Left lung (tissue), 4 donors: ENCODE measurements at regions not wholly inside any gene's neighbourhood (a gene's known extent, or its start where the extent isn't known, plus 50 kb on each side); places are given as distances from the start of the nearest gene placed in this dataset.
"Not testable (repeated sequence)": the region's sequence is repeated elsewhere in the genome, so short reads cannot be mapped to it uniquely, and the experiment has no call there.

Source experiments
- ATAC-seq: fragments of 200-7000 bp; cut with Tn5 transposase; one replicate; pipeline ENCODE4 v1.9.1; 2020; ENCODE audit warnings: moderate library complexity
- DNase-seq, 4 donors: peaks; one replicate each; pipeline ENCODE4 v3.0.0-alpha.2; 2013 to 2020
- H3K27ac ChIP-seq, 2 donors: fragments of 200-600 bp; sonication (generic) in 1 of 2; one replicate each; pipeline versions ENCODE4 v1.5.0 to v1.8.0; 2020 to 2021
- H3K27me3 ChIP-seq, 2 donors: fragments of 200-600 bp; sonication (generic) in 1 of 2; one replicate each; pipeline versions ENCODE4 v1.5.0 to v1.8.0; 2020 to 2021
- H3K36me3 ChIP-seq, 2 donors: fragments of 200-600 bp; sonication (generic) in 1 of 2; one replicate each; pipeline versions ENCODE4 v1.5.0 to v1.8.0; 2020 to 2021
- H3K4me1 ChIP-seq, 2 donors: fragments of 200-600 bp; one replicate each; pipeline ENCODE4 v1.8.0; 2021
- H3K4me3 ChIP-seq, 2 donors: fragments of 200-600 bp; sonication (generic) in 1 of 2; one replicate each; pipeline versions ENCODE4 v1.5.0 to v1.8.0; 2020 to 2021; ENCODE audit warnings: mild to moderate bottlenecking in 1 of 2
- H3K9me3 ChIP-seq, 2 donors: fragments of 200-600 bp; sonication (generic) in 1 of 2; one replicate each; pipeline versions ENCODE4 v1.5.0 to v1.8.0; 2020 to 2021
- intact Hi-C, 2 donors: fragments of 100-400 bp; cut with DNase I; formaldehyde crosslinking; loops; one replicate each; pipeline versions ENCODE4 v1.11.2 to v1.14.2; 2022
- TF ChIP-seq, protein P1 (sequence below), 2 donors: fragments of 200-600 bp; sonication (generic) in 1 of 2; IDR thresholded peaks; one replicate each; pipeline versions ENCODE4 v1.5.0 to v1.8.0; 2021; ENCODE audit warnings: antibody characterized with exemption in 2 of 2
- donor health status: DM: no; HTN: yes; CAD: no.
- donor health status: DM: no; HTN: no; CAD: no.

- DNase-seq (no peak), ATAC-seq (no peak)
- TF ChIP-seq, protein P1, sequence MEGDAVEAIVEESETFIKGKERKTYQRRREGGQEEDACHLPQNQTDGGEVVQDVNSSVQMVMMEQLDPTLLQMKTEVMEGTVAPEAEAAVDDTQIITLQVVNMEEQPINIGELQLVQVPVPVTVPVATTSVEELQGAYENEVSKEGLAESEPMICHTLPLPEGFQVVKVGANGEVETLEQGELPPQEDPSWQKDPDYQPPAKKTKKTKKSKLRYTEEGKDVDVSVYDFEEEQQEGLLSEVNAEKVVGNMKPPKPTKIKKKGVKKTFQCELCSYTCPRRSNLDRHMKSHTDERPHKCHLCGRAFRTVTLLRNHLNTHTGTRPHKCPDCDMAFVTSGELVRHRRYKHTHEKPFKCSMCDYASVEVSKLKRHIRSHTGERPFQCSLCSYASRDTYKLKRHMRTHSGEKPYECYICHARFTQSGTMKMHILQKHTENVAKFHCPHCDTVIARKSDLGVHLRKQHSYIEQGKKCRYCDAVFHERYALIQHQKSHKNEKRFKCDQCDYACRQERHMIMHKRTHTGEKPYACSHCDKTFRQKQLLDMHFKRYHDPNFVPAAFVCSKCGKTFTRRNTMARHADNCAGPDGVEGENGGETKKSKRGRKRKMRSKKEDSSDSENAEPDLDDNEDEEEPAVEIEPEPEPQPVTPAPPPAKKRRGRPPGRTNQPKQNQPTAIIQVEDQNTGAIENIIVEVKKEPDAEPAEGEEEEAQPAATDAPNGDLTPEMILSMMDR (IDR thresholded peaks at IDR 0.05): no peak
- H3K4me1 ChIP-seq: no peaks in the 10 kb centered on the region
- intact Hi-C loops: no loop called here
- no peaks in the 10 kb centered on the region for H3K36me3 ChIP-seq
- H3K9me3 ChIP-seq: no peaks in the 10 kb centered on the region
- H3K27me3 ChIP-seq: no peaks in the 10 kb centered on the region
- no peak overlapping the region for H3K4me3 ChIP-seq
- H3K27ac ChIP-seq: no peak overlapping the region
These were observed 566.6 kb upstream of the VRK2 start for GRCh38 chr2:57479981-57480380.

DNA sequence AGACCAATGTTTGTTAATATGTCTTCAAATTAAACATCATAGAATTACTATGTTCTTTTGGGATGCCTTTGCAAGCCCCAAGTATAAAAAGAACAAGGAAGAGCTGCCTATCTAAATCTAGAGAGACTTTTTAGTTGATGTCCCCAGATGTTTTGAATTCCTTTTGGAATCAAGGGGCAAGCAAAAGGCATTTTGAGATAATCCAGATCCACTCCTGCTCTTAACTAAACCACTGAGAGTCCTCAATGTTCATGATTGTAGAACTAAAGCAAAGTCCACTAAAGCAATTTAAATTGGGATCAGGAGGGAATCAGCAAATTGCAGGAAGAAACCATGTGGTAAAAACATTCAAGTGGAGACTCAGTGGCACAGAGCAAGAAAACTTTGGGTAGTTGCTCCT lies 558.5 kb upstream of the VRK2 start:
- H3K4me3 ChIP-seq: no peak overlapping the region
- H3K9me3 ChIP-seq: no peaks in the 10 kb centered on the region
- H3K4me1 ChIP-seq: no peaks in the 10 kb centered on the region
- intact Hi-C loops: no loop called here
- H3K36me3 ChIP-seq: no peaks in the 10 kb centered on the region
- no peaks in the 10 kb centered on the region for H3K27me3 ChIP-seq
- no peak overlapping the region for H3K27ac ChIP-seq
- DNase-seq (no peak), ATAC-seq (no peak)
- TF ChIP-seq, protein P1 (IDR thresholded peaks at IDR 0.05): no peak

DNA sequence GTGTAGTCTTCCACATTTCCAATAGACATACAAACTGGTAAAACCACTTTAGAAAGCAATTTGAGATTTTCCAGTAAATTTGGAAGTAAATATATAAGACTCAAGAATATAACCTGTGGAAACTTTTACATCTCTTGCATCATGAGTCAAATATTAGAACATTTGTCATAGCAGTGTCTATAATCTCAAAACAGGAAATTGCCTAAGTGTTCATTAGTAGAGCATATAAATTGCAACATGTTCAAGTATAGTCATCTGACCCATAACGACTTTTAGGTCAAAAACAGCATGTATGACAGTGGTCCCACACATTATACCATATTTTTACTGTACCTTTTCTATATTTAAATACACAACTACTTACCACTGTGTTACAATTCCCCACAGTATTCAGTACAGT lies 555.9 kb upstream of the VRK2 start:
- Histone ChIP-seq H3K27me3 (no peaks in the 10 kb centered on the region), H3K36me3 (no peaks in the 10 kb centered on the region), H3K27ac (no peak overlapping the region), H3K4me3 (no peak overlapping the region), H3K9me3 (peaks cover 0 to 2% of the 10 kb centered on the region in 2 donors), H3K4me1 (no peaks in the 10 kb centered on the region)
- TF ChIP-seq, protein P1 (IDR thresholded peaks at IDR 0.05): no peak
- intact Hi-C loops: no loop called here
- DNase-seq: no peak
- ATAC-seq: no peak

- no peak for ATAC-seq
- TF ChIP-seq, protein P1 (IDR thresholded peaks at IDR 0.05): no peak
These were observed 555.4 kb upstream of the VRK2 start for GRCh38 chr2:57491213-57491612.

GRCh38 chr2:57493966-57494365 lies 552.6 kb upstream of the VRK2 start:
- intact Hi-C loops: not testable (repeated sequence)

More at GRCh38 chr2:57491213-57491612, 555.4 kb upstream of the VRK2 start:
- Histone ChIP-seq H3K9me3 (peaks cover 0 to 2% of the 10 kb centered on the region in 2 donors), H3K27ac (no peak overlapping the region), H3K27me3 (no peaks in the 10 kb centered on the region), H3K36me3 (no peaks in the 10 kb centered on the region), H3K4me3 (no peak overlapping the region), H3K4me1 (no peaks in the 10 kb centered on the region)
- intact Hi-C loops: no loop called here
- DNase-seq: no peak

DNA sequence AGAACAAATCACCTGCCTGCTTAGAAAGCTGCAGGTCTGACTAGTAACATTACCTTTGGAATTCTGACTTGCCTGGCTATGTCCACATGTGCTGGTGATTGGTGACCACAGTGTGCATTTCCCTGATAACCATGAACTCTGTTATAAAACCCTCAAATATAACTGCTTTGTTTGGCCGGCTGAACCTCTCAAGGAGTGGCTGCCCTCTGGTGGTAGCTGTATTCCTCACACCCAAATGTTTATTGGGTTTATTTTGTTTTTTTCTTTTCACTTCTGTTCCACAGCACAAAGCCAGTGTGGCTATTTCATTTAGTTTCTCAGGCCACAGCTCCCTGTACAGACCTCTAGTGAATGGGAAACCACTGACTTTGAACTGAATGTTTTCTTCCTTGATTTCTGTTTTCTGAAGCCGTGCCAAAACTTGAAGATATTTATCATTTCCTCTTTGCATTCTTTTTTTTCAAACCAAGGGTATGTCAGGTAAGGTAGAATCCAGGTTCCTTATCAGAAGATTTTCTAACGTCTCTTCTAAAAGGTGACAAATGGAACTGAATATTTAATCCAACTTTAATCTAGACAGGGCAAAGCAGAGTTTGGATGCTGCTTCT lies 549.0 kb upstream of the VRK2 start:
- Histone ChIP-seq H3K27me3 (no peaks in the 10 kb centered on the region), H3K4me1 (no peaks in the 10 kb centered on the region), H3K27ac (no peak overlapping the region), H3K9me3 (peaks cover 0 to 2% of the 10 kb centered on the region in 2 donors), H3K36me3 (no peaks in the 10 kb centered on the region), H3K4me3 (no peak overlapping the region)
- peak in 3 of 4 donors; percentile 22 to 54 (median 36) for DNase-seq
- intact Hi-C loops: no loop called here
- peak; percentile 86 for ATAC-seq
- TF ChIP-seq, protein P1 (IDR thresholded peaks at IDR 0.05): peak; percentile 54 to 80

More at GRCh38 chr2:57493966-57494365, 552.6 kb upstream of the VRK2 start:
- H3K36me3 ChIP-seq, H3K27ac ChIP-seq, H3K9me3 ChIP-seq, DNase-seq, ATAC-seq, H3K27me3 ChIP-seq, H3K4me1 ChIP-seq, H3K4me3 ChIP-seq: not testable (repeated sequence)
